ENCODE measurements at regions not wholly inside any gene's neighbourhood (a gene's known extent, or its start where the extent isn't known, plus 50 kb on each side); places are given as distances from the start of the nearest gene placed in this dataset.

DNA sequence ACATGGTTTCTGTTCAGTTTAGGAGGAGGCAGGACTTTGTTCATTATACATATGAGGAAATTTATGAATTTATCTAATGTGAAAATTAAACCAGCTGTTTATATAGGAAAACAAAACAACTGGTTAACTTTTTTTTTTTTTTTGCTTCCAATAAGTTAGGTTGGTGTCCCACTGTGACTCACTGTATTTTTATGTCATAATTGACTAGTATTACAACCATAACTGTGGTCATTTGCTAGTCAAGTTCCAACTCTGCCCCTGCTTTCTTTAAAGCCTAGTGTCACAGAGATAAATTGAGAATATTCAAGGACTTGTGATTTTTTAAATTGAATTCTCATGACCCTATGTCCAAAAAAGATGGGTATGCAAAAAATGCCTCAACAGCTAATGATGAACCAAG, 227.7 kb downstream of the BCAT1 start:
- TF ChIP-seq, protein P1, sequence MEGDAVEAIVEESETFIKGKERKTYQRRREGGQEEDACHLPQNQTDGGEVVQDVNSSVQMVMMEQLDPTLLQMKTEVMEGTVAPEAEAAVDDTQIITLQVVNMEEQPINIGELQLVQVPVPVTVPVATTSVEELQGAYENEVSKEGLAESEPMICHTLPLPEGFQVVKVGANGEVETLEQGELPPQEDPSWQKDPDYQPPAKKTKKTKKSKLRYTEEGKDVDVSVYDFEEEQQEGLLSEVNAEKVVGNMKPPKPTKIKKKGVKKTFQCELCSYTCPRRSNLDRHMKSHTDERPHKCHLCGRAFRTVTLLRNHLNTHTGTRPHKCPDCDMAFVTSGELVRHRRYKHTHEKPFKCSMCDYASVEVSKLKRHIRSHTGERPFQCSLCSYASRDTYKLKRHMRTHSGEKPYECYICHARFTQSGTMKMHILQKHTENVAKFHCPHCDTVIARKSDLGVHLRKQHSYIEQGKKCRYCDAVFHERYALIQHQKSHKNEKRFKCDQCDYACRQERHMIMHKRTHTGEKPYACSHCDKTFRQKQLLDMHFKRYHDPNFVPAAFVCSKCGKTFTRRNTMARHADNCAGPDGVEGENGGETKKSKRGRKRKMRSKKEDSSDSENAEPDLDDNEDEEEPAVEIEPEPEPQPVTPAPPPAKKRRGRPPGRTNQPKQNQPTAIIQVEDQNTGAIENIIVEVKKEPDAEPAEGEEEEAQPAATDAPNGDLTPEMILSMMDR (IDR thresholded peaks at IDR 0.05; ENCODE audit: insufficient read depth, low read length, poor library complexity, severe bottlenecking): no peak
- TF ChIP-seq EZH2phosphoT487 (conservative IDR thresholded peaks at IDR 0.05; ENCODE audit: low read length): no peak
- Histone ChIP-seq H3K9me2 (replicated peaks; ENCODE audit: insufficient read depth, low read length) (no peaks in the 10 kb centered on the region), H3F3A (ENCODE audit: insufficient read depth) (no peaks in the 10 kb centered on the region), H3K9ac (ENCODE audit: low read length) (no peak overlapping the region), H3K4me2 (ENCODE audit: low read depth, low read length, poor library complexity, severe bottlenecking) (no peak overlapping the region), H2AFZ (ENCODE audit: low read depth, low read length, severe bottlenecking) (no peak overlapping the region), H3K9me3 (ENCODE audit: insufficient read depth, low read length) (no peaks in the 10 kb centered on the region), H3K79me2 (ENCODE audit: insufficient read depth, low read length) (no peaks in the 10 kb centered on the region), H3K27ac (ENCODE audit: low read depth, low read length) (no peak overlapping the region), H3K4me3 (ENCODE audit: insufficient read depth, low read length, poor library complexity, severe bottlenecking) (no peak overlapping the region), H3K27me3 (ENCODE audit: low read length) (no peaks in the 10 kb centered on the region), H3K36me3 (ENCODE audit: low read length) (no peaks in the 10 kb centered on the region), H4K20me1 (ENCODE audit: low read depth, low read length) (no peaks in the 10 kb centered on the region)

DNA sequence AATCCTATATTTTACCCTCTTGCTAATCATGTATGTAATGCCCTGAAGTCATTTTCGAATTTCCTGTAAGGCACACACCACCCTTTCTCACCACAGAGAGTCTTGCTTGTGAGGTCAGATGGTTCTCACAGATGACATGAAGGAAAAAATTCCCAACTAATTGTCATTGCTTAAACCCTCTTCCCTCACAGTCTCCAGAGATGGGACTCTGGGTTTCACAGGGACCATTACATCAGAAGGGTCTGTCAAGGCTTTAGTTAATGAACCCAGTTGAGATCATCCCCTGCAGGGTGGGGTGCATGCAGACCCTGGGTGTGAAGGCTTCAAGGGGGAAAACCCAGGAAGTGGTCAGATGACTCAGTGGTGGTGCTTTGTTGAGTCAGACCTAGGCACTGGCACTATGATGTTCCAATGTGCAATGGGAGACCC, 229.6 kb downstream of the BCAT1 start:
- Histone ChIP-seq H3F3A (ENCODE audit: insufficient read depth) (no peaks in the 10 kb centered on the region), H2AFZ (ENCODE audit: low read depth, low read length, severe bottlenecking) (no peak overlapping the region), H3K4me2 (ENCODE audit: low read depth, low read length, poor library complexity, severe bottlenecking) (no peak overlapping the region), H3K4me3 (ENCODE audit: insufficient read depth, low read length, poor library complexity, severe bottlenecking) (no peak overlapping the region), H3K9me3 (ENCODE audit: insufficient read depth, low read length) (no peaks in the 10 kb centered on the region), H3K79me2 (ENCODE audit: insufficient read depth, low read length) (no peaks in the 10 kb centered on the region), H3K9ac (ENCODE audit: low read length) (no peak overlapping the region), H3K36me3 (ENCODE audit: low read length) (no peaks in the 10 kb centered on the region), H4K20me1 (ENCODE audit: low read depth, low read length) (no peaks in the 10 kb centered on the region), H3K9me2 (replicated peaks; ENCODE audit: insufficient read depth, low read length) (no peaks in the 10 kb centered on the region), H3K27ac (ENCODE audit: low read depth, low read length) (no peak overlapping the region), H3K27me3 (ENCODE audit: low read length) (no peaks in the 10 kb centered on the region)
- no peak for TF ChIP-seq EZH2phosphoT487 (conservative IDR thresholded peaks at IDR 0.05; ENCODE audit: low read length)
- TF ChIP-seq, protein P1 (IDR thresholded peaks at IDR 0.05; ENCODE audit: insufficient read depth, low read length, poor library complexity, severe bottlenecking): no peak

DNA sequence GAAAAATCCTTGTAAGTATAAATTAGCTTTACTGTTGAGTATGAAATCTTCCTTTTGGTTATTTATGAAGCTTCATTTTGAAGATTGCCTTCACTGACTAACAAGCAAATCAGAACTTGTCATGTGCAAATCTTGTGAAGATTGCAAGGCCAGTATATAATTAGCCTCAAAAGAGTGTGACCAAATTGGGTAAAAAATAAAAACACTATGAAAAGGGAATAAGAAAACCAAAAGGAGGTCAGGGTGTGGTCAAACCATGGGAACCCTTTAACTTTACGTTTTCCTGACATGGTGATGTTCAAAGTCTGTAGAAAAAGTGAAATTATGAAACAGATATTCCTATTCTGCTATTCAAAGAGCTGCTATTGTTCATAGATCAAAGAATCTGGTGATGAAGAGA, 230.3 kb downstream of the BCAT1 start:
- Histone ChIP-seq H3K9me2 (replicated peaks; ENCODE audit: insufficient read depth, low read length) (no peaks in the 10 kb centered on the region), H3K4me2 (ENCODE audit: low read depth, low read length, poor library complexity, severe bottlenecking) (no peak overlapping the region), H3K27ac (ENCODE audit: low read depth, low read length) (no peak overlapping the region), H3F3A (ENCODE audit: insufficient read depth) (no peaks in the 10 kb centered on the region), H3K9ac (ENCODE audit: low read length) (no peak overlapping the region), H4K20me1 (ENCODE audit: low read depth, low read length) (no peaks in the 10 kb centered on the region), H2AFZ (ENCODE audit: low read depth, low read length, severe bottlenecking) (no peak overlapping the region), H3K9me3 (ENCODE audit: insufficient read depth, low read length) (no peaks in the 10 kb centered on the region), H3K36me3 (ENCODE audit: low read length) (no peaks in the 10 kb centered on the region), H3K27me3 (ENCODE audit: low read length) (no peaks in the 10 kb centered on the region), H3K4me3 (ENCODE audit: insufficient read depth, low read length, poor library complexity, severe bottlenecking) (no peak overlapping the region), H3K79me2 (ENCODE audit: insufficient read depth, low read length) (no peaks in the 10 kb centered on the region)
- no peak for TF ChIP-seq EZH2phosphoT487 (conservative IDR thresholded peaks at IDR 0.05; ENCODE audit: low read length)
- TF ChIP-seq, protein P1 (IDR thresholded peaks at IDR 0.05; ENCODE audit: insufficient read depth, low read length, poor library complexity, severe bottlenecking): no peak
